22Rv1 (cell line): ENCODE measurements at regions not wholly inside any gene's neighbourhood (a gene's known extent, or its start where the extent isn't known, plus 50 kb on each side); places are given as distances from the start of the nearest gene placed in this dataset.

Experiments used
- CTCF ChIP-seq: fragments of 450-650 bp; IDR thresholded peaks from 2 replicates; pipeline ENCODE4 v1.5.1; 2017; ENCODE audit warnings: mild to moderate bottlenecking
- ZFX ChIP-seq: fragments of 450-650 bp; IDR thresholded peaks from 2 replicates; pipeline ENCODE4 v1.6.1; 2017; ENCODE audit warnings: antibody characterized with exemption, borderline replicate concordance

DNA sequence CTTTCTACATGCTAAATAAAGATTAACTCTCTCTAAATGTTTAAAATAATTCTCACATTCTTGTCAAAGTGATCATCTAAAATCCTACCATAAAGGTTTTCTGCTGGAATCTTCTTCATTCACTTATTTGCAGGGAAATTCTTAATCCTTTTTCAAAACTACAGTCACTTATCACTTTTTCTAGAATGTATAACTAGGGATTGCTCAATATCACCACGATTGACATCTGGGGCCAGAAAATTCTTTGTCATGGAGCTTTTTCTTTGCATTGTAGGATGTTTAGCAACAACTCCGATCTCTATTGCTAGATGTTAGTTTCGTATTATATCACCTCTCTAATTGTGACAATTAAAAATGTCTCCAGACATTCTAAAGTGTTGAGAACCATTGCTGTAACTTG is 344.9 kb upstream of the PIK3R1 start:
- TF ChIP-seq CTCF (no peak), ZFX (no peak)
